ENCODE measurements at regions not wholly inside any gene's neighbourhood (a gene's known extent, or its start where the extent isn't known, plus 50 kb on each side); places are given as distances from the start of the nearest gene placed in this dataset.

GRCh38 chr6:16978686-16979085, 123.2 kb upstream of the STMND1 start:
- TF ChIP-seq MAFK (IDR thresholded peaks at IDR 0.05; ENCODE audit: partially characterized antibody) (no peak), CTCF (IDR thresholded peaks at IDR 0.05) (no peak), EP300 (IDR thresholded peaks at IDR 0.05) (no peak), USF2 (IDR thresholded peaks at IDR 0.05) (no peak), CHD2 (IDR thresholded peaks at IDR 0.05; ENCODE audit: low read length, partially characterized antibody) (no peak), POLR2A (IDR thresholded peaks at IDR 0.05; ENCODE audit: low read length) (no peak)
